Neutrophil (primary cell): ENCODE measurements at regions not wholly inside any gene's neighbourhood (a gene's known extent, or its start where the extent isn't known, plus 50 kb on each side); places are given as distances from the start of the nearest gene placed in this dataset.

Experiments
- H3K27ac ChIP-seq: fragments of 200-600 bp; sonication (generic); 2 replicates; pipeline ENCODE4 v1.5.1; 2016; ENCODE audit warnings: mild to moderate bottlenecking, moderate library complexity
- H3K27me3 ChIP-seq: fragments of 200-600 bp; sonication (generic); 2 replicates; pipeline ENCODE4 v1.6.0; 2016; ENCODE audit warnings: mild to moderate bottlenecking
- H3K36me3 ChIP-seq: fragments of 200-600 bp; sonication (generic); 2 replicates; pipeline ENCODE4 v1.5.1; 2017
- H3K4me1 ChIP-seq, 2 experiments: fragments of 200-600 bp in 1 of 2; sonication (generic) in 1 of 2; 1 replicate in 1 of 2; 2 replicates in 1 of 2; pipeline versions ENCODE4 v1.5.1 to v1.6.1; 2013 to 2016; ENCODE audit warnings: low read depth in 1 of 2, low read length in 1 of 2, mild to moderate bottlenecking in 1 of 2, moderate library complexity in 1 of 2; ENCODE audit not compliant: control insufficient read depth in 1 of 2, insufficient read depth in 1 of 2
- H3K4me3 ChIP-seq, 2 experiments: fragments of 200-600 bp in 1 of 2; sonication (generic) in 1 of 2; 1 replicate in 1 of 2; 2 replicates in 1 of 2; pipeline ENCODE4 v1.5.1; 2013 to 2016; ENCODE audit warnings: low read depth in 1 of 2, low read length in 1 of 2, mild to moderate bottlenecking in 1 of 2, moderate library complexity in 1 of 2
- H3K9me3 ChIP-seq: fragments of 200-600 bp; sonication (generic); 2 replicates; pipeline ENCODE4 v1.5.1; 2016
- TF ChIP-seq, protein P1 (sequence below): fragments of 200-600 bp; sonication (generic); IDR thresholded peaks from 2 replicates; pipeline ENCODE4 v1.5.1; 2016; ENCODE audit warnings: antibody characterized with exemption

DNA sequence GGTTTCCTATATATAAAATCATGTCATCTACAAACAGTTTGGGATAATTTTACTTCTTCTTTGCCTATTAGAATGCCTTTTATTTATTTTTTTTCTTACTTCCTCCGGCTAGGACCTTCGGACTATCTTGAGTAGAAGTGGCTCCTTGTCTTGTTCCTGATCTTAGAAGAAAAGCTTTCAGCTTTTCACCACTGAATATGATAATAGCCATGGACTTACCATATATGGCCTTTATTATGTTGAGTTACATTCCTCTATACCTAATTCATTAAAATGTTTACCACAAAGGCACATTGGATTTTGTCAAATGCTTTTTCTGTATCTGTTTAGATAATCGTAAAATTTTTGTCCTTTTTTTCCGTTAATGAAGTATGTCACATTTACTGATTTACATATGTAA lies 395.7 kb downstream of the NXPH1 start:
- TF ChIP-seq, protein P1, sequence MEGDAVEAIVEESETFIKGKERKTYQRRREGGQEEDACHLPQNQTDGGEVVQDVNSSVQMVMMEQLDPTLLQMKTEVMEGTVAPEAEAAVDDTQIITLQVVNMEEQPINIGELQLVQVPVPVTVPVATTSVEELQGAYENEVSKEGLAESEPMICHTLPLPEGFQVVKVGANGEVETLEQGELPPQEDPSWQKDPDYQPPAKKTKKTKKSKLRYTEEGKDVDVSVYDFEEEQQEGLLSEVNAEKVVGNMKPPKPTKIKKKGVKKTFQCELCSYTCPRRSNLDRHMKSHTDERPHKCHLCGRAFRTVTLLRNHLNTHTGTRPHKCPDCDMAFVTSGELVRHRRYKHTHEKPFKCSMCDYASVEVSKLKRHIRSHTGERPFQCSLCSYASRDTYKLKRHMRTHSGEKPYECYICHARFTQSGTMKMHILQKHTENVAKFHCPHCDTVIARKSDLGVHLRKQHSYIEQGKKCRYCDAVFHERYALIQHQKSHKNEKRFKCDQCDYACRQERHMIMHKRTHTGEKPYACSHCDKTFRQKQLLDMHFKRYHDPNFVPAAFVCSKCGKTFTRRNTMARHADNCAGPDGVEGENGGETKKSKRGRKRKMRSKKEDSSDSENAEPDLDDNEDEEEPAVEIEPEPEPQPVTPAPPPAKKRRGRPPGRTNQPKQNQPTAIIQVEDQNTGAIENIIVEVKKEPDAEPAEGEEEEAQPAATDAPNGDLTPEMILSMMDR = no peak

DNA sequence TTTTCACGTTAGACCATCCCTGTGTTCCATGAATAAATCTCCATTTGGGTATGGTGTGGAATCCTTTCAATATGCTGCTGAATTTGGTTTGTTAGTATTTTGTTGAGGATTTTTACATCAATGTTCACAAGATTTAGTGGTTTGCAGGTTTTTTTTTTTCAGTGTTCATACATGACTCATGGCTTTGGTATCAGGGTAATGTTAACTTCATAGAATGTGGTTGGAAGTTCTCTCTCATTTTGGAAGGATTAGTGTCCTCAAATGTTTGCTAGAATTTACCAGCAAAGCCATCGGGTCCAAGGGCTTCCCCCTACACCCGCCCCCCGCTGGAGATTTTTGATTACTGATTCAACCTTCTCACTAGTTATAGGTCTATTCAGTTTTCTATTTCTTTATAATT lies 398.0 kb downstream of the NXPH1 start:
- Histone ChIP-seq H3K9me3 (no peaks in the 10 kb centered on the region), H3K4me1 (no peaks in the 10 kb centered on the region), H3K36me3 (no peaks in the 10 kb centered on the region), H3K4me3 (no peak overlapping the region), H3K27ac (no peak overlapping the region), H3K27me3 (no peaks in the 10 kb centered on the region)
- TF ChIP-seq, protein P1 = no peak

More for the DNA sequence above, 395.7 kb downstream of the NXPH1 start:
- no peaks in the 10 kb centered on the region for H3K9me3 ChIP-seq
- H3K27me3 ChIP-seq = no peaks in the 10 kb centered on the region
- no peak overlapping the region for H3K4me3 ChIP-seq
- no peaks in the 10 kb centered on the region for H3K36me3 ChIP-seq
- no peak overlapping the region for H3K27ac ChIP-seq
- no peaks in the 10 kb centered on the region for H3K4me1 ChIP-seq

DNA sequence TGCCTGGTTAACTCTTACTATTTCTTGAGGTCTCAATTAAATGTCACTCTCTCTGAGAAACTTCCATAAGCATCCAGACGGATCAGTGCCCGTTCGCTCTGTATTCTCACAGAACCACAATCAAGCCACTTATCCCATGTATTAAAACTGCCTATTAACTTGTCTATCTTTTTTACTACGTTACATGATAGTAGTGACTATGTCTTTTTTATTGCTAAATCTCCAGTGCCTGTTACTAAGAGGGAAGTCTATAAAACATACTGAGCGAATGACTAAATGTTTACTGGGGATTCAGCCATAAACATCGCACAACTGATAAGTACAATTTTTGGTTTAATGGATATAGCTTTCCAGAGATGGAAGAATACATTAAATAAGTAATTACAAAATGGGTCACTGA lies 399.9 kb downstream of the NXPH1 start:
- H3K27me3 ChIP-seq = no peaks in the 10 kb centered on the region
- no peak overlapping the region for H3K4me3 ChIP-seq
- no peaks in the 10 kb centered on the region for H3K36me3 ChIP-seq
- TF ChIP-seq, protein P1 = no peak
- H3K27ac ChIP-seq = no peak overlapping the region
- H3K4me1 ChIP-seq = no peaks in the 10 kb centered on the region
- no peaks in the 10 kb centered on the region for H3K9me3 ChIP-seq

DNA sequence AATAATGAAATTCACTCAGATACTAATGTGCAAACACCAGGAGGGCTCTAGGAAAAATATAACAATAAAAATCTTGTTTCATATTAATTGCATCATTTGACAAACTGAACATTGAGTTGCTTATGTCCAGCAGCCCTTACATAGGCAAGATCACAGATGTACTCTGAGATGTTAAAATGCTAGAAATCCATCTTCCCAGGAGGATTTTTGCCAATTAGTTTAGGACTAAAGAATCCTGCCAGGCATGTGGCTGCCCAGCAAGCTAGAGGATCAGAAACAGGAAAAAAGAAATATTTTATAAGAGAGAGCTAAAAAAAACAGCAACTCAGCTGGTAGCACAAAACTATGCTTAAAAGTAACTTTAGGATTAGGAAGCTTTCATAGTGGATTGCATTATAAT lies 407.8 kb downstream of the NXPH1 start:
- Histone ChIP-seq H3K4me3 (no peak overlapping the region), H3K9me3 (no peaks in the 10 kb centered on the region), H3K27me3 (no peaks in the 10 kb centered on the region), H3K4me1 (no peaks in the 10 kb centered on the region), H3K36me3 (no peaks in the 10 kb centered on the region), H3K27ac (no peak overlapping the region)
- TF ChIP-seq, protein P1 = no peak

DNA sequence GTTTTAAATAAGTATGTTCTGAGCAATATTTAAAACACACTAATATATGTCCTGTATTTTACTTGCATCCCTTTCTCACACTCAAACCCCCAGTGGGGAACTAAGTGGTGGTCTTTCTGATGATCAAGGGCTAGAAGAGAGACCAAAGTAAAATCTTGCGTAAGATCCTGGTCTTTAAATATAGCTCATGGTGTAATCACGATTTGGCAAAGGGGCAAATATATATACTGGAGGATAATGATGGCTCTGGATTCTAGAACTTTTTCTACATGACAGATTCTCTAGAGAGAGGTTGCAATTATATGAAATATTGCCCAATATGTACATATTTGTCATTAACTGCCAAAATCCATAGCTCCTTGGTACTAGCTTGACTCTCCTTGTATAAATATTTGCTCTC lies 438.3 kb downstream of the NXPH1 start:
- Histone ChIP-seq H3K4me1 (no peaks in the 10 kb centered on the region), H3K4me3 (no peak overlapping the region), H3K9me3 (peaks cover 2% of the 10 kb centered on the region), H3K27me3 (no peaks in the 10 kb centered on the region), H3K27ac (no peak overlapping the region), H3K36me3 (no peaks in the 10 kb centered on the region)
- TF ChIP-seq, protein P1 = no peak

DNA sequence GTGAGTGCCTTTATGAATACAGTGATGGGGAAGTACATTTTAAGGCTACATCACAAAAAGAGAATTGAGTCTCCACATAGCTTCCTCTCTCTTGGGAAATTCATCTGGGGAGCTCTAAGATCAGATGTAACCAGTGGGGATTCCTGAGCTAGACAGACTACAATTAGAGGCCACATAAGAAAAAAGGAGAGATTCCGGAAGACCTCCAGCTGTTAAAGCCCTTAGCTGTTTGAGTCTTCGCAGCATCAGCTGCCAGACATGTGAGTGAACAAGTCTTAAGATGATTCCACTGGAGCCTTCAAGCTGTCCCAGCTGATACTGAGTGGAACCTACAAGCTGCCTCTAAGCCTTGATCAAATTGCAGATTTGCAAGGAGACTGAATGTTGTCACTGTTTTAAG lies 448.5 kb downstream of the NXPH1 start:
- Histone ChIP-seq H3K9me3 (no peaks in the 10 kb centered on the region), H3K4me1 (no peaks in the 10 kb centered on the region), H3K4me3 (no peak overlapping the region), H3K36me3 (no peaks in the 10 kb centered on the region), H3K27ac (no peak overlapping the region), H3K27me3 (no peaks in the 10 kb centered on the region)
- TF ChIP-seq, protein P1 = no peak
